ENCODE measurements at regions not wholly inside any gene's neighbourhood (a gene's known extent, or its start where the extent isn't known, plus 50 kb on each side); places are given as distances from the start of the nearest gene placed in this dataset.
"Not testable (repeated sequence)": the region's sequence is repeated elsewhere in the genome, so short reads cannot be mapped to it uniquely, and the experiment has no call there.

- DNase-seq (ENCODE audit: low read depth): no peak
Observed at GRCh38 chr14:98192946-98193345, 1079.1 kb downstream of the BCL11B start.

DNA sequence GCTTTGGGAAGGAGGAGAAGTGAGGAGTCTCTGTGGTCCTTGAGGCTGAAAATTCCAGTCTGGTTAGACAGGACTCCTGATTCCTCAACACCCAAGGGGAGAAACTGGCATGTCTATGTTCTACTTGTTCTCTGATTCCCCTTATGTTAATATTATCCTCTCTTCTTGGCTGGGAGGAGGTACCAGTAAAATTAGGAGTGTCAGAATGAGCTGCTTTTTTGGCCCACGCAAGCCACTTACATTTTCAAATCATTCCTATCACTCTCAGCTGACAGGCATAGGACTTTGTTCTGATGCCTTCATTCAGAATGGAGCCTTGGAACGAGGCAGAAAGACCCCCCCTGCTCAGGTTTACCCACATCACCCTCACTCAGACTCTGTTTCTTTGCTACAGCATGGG is 1077.2 kb downstream of the BCL11B start:
- no peak for DNase-seq (ENCODE audit: low read depth)

GRCh38 chr14:98195256-98195655 is 1076.7 kb downstream of the BCL11B start:
- no peak for DNase-seq (ENCODE audit: low read depth)

GRCh38 chr14:98197933-98198332 is 1074.1 kb downstream of the BCL11B start:
- no peak for DNase-seq (ENCODE audit: low read depth)

DNA sequence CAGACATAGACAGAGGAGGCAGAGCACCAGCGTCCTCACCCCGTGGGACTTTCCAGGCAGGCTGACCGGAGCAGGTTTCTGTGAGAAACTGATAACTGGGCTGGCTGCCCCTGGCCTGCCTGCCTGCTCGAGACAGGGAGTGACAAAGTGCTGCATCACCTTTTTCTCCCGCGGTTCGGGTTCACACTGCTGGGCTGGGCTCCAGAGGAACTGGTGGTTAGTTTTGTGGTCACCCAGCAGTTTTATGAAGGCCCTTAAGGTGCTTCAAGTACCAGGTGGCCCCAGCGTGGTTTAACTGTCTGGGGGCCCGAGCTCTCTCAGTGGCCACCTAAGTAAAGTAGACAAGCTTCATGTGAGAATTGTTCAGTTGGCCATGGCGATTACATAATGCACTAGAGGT is 1073.6 kb downstream of the BCL11B start:
- DNase-seq (ENCODE audit: low read depth): no peak

DNA sequence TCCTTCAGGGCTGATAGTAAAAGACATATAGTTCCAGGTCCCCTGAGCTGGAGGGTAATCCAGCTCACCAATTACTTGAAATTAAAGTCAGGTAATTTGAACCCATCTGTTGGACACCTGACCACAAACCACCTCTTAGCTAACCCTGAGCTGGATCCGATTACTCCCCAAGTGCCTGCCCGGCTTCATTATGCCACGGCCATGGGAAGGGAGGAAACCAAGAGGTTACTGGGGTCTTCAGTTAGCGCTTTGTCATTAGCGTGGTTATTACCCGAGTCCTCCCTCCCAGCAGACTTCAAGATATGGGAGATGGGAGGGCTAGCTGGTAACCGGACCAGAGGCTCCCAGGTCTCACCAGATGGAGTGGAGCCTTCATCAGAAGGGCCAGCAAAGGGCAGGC is 1071.4 kb downstream of the BCL11B start:
- no peak for DNase-seq (ENCODE audit: low read depth)

DNA sequence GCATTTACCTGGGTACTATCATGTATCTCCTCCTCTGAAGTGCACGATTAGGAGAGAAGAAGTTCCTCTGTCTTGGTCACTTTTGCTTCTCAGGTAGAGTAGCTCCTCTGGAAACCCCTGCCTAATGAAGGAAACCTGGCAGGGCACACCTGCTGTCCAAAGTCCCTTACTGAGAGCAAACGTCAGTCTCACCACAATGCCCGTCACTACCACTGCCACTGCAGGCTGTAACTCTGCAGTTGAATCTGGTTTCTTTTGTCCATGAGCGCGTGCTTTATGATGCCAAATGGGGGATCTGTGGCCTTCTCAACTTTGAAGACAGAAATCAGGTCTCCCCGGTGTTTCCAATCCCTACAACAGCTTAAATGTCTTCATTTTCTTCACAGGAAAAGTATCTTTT is 1068.6 kb downstream of the BCL11B start:
- DNase-seq (ENCODE audit: low read depth): no peak

GRCh38 chr14:98204139-98204538 is 1067.9 kb downstream of the BCL11B start:
- no peak for DNase-seq (ENCODE audit: low read depth)

GRCh38 chr14:98207415-98207814 is 1064.6 kb downstream of the BCL11B start:
- no peak for DNase-seq (ENCODE audit: low read depth)

- no peak for DNase-seq (ENCODE audit: low read depth)
Observed at GRCh38 chr14:98208211-98208611, 1063.8 kb downstream of the BCL11B start.

- DNase-seq (ENCODE audit: low read depth): no peak
Observed at GRCh38 chr14:98208943-98209342, 1063.1 kb downstream of the BCL11B start.

- DNase-seq (ENCODE audit: low read depth): no peak
Observed at GRCh38 chr14:98210045-98210672, 1061.8 kb downstream of the BCL11B start.

- DNase-seq (ENCODE audit: low read depth): no peak
Observed at GRCh38 chr14:98217530-98217929, 1054.5 kb downstream of the BCL11B start.

DNA sequence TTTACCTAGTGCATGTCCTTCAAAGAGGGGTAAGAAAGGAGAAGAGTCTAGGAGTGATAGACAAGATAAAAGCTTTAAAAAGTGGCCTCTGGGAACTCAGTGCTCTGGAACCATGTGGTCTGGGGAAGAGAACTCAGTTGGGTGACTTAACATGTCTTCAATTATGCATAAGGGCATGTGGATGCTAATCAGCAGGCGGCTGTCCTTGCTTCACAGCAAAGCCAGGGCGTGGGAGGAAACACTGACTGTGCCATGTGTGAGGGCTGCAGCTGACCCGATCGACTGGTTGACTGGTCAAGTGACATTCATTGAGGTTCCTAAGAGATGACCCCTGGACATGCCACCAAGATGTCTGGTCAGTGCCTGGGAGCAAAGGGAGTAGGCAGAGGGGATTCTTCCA is 1053.8 kb downstream of the BCL11B start:
- DNase-seq (ENCODE audit: low read depth): no peak

DNA sequence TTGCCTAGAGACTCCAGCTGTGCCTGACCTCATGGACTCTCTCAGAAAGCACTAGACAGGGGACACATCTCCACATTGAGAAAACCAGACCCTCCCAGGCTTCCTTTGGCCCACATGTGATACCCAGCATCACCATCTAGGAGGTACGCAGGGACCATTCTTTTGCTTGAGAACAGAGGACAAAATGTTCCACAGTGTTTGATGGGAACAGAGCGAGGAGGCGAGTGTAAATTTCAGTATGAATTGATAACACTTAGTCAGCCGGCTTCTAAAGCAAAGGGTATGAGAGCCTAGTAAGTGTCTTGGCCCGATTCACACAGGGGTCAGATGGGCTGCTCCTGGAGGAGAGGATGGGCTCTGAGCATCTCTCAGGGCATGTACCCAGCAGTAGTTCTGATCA is 1052.4 kb downstream of the BCL11B start:
- no peak for DNase-seq (ENCODE audit: low read depth)

GRCh38 chr14:98223106-98223505 is 1048.9 kb downstream of the BCL11B start:
- DNase-seq (ENCODE audit: low read depth): no peak

DNA sequence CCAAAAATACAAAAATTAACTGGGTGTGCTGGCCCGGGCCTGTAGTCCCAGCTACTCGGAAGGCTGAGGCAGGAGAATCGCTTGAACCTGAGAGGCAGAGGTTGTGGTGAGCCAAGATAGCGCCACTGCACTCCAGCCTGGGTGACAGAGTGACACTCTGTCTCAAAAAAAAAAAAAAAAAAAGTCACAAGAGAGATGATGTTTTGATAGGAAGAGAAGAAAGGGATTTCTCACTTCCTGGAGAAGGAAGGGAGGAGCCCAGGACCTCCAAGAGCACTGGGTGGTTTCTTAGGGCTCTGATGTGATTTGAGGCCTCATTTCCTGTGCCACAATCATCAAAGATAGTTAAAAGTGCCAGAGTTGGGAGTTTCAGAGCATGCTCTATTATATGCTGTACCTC is 1048.3 kb downstream of the BCL11B start:
- DNase-seq (ENCODE audit: low read depth): not testable (repeated sequence)

GRCh38 chr14:98226411-98226810 is 1045.6 kb downstream of the BCL11B start:
- no peak for DNase-seq (ENCODE audit: low read depth)

DNA sequence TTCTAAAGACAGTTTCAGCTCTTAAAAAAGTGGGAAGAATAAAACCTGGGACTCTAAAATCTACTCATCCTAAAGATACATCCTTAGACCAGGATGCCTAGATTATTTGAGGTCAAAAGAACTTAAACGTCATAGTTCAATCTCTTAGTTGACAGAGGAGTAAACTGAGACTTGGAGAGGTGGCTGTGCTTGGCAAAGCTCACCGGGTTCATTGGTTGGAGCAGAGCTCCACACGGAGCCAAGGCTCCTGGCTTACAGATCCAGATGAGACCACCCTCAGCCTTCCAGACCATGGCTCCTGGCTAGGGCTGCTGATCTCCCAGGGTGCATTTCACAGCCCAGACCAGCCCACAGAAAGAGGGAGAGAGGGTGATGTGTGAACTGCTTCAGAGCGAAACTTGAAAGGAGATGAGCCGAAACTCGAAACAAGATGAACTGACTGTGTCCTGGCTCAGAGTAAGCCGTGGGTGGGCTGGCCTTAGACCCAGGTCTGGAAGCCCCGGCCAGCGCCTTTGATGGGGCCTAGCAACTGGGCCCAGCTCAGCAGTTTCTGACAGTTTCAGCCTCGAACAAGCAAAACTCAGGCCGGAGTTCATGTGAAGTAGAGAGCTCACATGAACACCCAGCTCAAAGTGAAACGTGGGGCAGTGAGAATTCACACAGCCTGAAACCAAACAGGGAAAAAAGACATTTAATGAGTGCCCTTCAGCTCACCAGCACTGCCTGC is 1044.8 kb downstream of the BCL11B start:
- DNase-seq (ENCODE audit: low read depth): no peak

GRCh38 chr14:98227727-98228111 is 1044.3 kb downstream of the BCL11B start:
- no peak for DNase-seq (ENCODE audit: low read depth)

DNA sequence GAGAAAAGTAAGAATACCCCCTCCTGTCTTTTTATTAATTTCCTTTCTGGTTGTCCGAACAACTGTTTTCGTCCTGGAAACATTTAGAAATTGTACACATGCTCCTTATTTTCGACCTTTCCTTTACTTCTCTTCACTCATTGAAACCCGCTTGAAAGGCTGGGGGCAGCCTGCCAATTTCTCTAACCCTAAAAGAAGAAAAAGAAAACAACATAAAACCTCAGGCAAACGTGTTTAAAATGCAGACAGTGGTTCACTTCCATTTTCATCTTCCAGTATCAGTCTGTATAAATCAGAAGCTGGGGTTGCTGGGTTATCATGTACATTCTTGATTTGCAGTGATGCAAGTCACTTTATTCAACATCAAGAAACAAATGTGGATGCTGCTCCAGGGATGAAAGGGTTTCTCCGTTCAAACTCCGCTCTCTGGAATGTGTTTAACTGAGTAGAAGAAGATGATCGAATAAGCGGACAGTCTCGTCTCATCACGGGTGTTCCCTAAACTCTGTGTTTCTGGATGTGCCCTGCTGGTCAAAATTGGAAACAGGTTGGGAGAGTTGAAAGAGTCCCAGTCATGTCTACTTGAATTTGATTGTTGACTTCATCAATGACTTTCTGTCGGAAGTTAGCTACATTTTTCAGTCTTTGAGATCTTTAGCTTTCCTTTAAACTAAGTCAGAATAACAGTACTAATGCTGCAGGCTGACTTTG is 1042.2 kb downstream of the BCL11B start:
- no peak for DNase-seq (ENCODE audit: low read depth)

- DNase-seq (ENCODE audit: low read depth): no peak
Observed at GRCh38 chr14:98230411-98230810, 1041.6 kb downstream of the BCL11B start.

GRCh38 chr14:98231210-98231609 is 1040.8 kb downstream of the BCL11B start:
- DNase-seq (ENCODE audit: low read depth): no peak
